ENCODE measurements at regions not wholly inside any gene's neighbourhood (a gene's known extent, or its start where the extent isn't known, plus 50 kb on each side); places are given as distances from the start of the nearest gene placed in this dataset.

DNA sequence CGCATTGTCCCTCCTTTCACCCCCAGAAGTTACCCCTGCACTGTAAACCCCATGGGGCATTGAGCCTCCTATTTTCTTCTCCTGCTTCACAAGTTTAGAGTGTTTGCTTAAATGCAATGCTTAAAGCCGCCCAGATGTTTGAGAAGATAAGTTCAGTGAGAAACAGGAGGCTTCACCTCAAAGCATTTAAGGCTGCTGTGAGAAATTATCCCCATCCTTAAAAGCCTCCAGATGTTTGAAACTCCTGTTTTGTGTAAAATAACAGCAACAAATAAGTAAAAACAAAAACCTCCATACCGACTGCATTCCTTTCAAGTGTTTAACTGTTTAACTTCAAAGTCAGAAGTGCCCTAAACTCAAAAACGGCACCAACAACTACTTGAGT lies 81.8 kb downstream of the RTP5 start:
- TF ChIP-seq, protein P1, sequence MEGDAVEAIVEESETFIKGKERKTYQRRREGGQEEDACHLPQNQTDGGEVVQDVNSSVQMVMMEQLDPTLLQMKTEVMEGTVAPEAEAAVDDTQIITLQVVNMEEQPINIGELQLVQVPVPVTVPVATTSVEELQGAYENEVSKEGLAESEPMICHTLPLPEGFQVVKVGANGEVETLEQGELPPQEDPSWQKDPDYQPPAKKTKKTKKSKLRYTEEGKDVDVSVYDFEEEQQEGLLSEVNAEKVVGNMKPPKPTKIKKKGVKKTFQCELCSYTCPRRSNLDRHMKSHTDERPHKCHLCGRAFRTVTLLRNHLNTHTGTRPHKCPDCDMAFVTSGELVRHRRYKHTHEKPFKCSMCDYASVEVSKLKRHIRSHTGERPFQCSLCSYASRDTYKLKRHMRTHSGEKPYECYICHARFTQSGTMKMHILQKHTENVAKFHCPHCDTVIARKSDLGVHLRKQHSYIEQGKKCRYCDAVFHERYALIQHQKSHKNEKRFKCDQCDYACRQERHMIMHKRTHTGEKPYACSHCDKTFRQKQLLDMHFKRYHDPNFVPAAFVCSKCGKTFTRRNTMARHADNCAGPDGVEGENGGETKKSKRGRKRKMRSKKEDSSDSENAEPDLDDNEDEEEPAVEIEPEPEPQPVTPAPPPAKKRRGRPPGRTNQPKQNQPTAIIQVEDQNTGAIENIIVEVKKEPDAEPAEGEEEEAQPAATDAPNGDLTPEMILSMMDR (conservative IDR thresholded peaks at IDR 0.05) = no peak
- no peak for TF ChIP-seq ZFX (IDR thresholded peaks at IDR 0.05)
